NAMALWA (cell line): ENCODE measurements at regions not wholly inside any gene's neighbourhood (a gene's known extent, or its start where the extent isn't known, plus 50 kb on each side); places are given as distances from the start of the nearest gene placed in this dataset.
"Not testable (repeated sequence)": the region's sequence is repeated elsewhere in the genome, so short reads cannot be mapped to it uniquely, and the experiment has no call there.

Source experiments
- DNase-seq: peaks from one replicate; pipeline ENCODE4 v3.0.0-alpha.2; 2015; ENCODE audit warnings: low spot score

- DNase-seq = no peak
Measured at GRCh38 chr4:74544655-74545361, 99.9 kb downstream of the AREG start.

- DNase-seq = no peak
Measured at GRCh38 chr4:74545448-74545847, 100.5 kb downstream of the AREG start.

GRCh38 chr4:74546057-74546456 lies 101.1 kb downstream of the AREG start:
- DNase-seq = no peak

- no peak for DNase-seq
Measured at GRCh38 chr4:74547042-74547441, 102.1 kb downstream of the AREG start.

GRCh38 chr4:74548561-74548960 lies 103.6 kb downstream of the AREG start:
- DNase-seq = no peak

GRCh38 chr4:74549936-74550335 lies 105.0 kb downstream of the AREG start:
- no peak for DNase-seq

GRCh38 chr4:74555231-74555630 lies 110.3 kb downstream of the AREG start:
- no peak for DNase-seq

- DNase-seq = no peak
Measured at GRCh38 chr4:74555843-74556242, 110.9 kb downstream of the AREG start.

- no peak for DNase-seq
Measured at GRCh38 chr4:74559853-74560252, 114.9 kb downstream of the AREG start.

GRCh38 chr4:74567981-74568380 lies 123.0 kb downstream of the AREG start:
- no peak for DNase-seq

- DNase-seq = no peak
Measured at GRCh38 chr4:74570095-74570494, 125.2 kb downstream of the AREG start.

- no peak for DNase-seq
Measured at GRCh38 chr4:74578329-74578728, 133.4 kb downstream of the AREG start.

- not testable (repeated sequence) for DNase-seq
Measured at GRCh38 chr4:74578865-74579264, 133.9 kb downstream of the AREG start.

GRCh38 chr4:74583089-74583700 lies 138.3 kb downstream of the AREG start:
- no peak for DNase-seq

- no peak for DNase-seq
Measured at GRCh38 chr4:74583757-74584156, 138.8 kb downstream of the AREG start.

GRCh38 chr4:74588350-74588749 lies 143.4 kb downstream of the AREG start:
- no peak for DNase-seq

- no peak for DNase-seq
Measured at GRCh38 chr4:74590476-74590875, 145.5 kb downstream of the AREG start.

- DNase-seq = no peak
Measured at GRCh38 chr4:74598611-74599325, 153.8 kb downstream of the AREG start.

- no peak for DNase-seq
Measured at GRCh38 chr4:74603186-74603585, 158.2 kb downstream of the AREG start.

- no peak for DNase-seq
Measured at GRCh38 chr4:74608151-74608949, 163.4 kb downstream of the AREG start.

GRCh38 chr4:74610491-74610890 lies 165.6 kb downstream of the AREG start:
- no peak for DNase-seq

- DNase-seq = no peak
Measured at GRCh38 chr4:74612837-74613236, 167.9 kb downstream of the AREG start.
